Kidney glomerular epithelial cell (primary cell): ENCODE measurements at regions not wholly inside any gene's neighbourhood (a gene's known extent, or its start where the extent isn't known, plus 50 kb on each side); places are given as distances from the start of the nearest gene placed in this dataset.
A peak's percentile ranks its signal among the peaks of the same experiment; 100 is the strongest.
"Not testable (repeated sequence)": the region's sequence is repeated elsewhere in the genome, so short reads cannot be mapped to it uniquely, and the experiment has no call there.

Experiments used
- DNase-seq: peaks from one replicate; lab custom pipeline; 2025; lab: John Stamatoyannopoulos, UW

- DNase-seq, result no peak
These were observed 295.6 kb downstream of the PTPRC start for GRCh38 chr1:198934426-198934825.

DNA sequence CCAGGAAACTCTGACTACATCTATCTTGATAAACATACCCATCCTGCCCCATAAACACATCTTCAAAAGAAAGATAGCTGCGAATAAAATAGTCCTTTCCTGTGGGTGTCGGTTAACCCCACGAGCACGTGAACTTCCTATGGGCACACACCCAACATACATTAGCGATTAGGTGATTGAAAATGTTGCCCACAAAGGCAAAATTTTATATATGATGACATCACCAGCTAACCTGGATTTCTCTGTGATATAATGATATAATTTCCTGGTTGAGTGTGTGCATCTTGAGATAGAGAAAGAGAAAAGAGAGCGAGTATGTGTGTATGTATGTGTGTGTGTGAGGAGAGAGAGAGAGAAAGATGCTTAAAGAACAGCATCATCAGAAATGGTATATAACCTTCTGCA lies 296.1 kb downstream of the PTPRC start:
- no peak for DNase-seq

GRCh38 chr1:198935306-198935921 lies 296.6 kb downstream of the PTPRC start:
- DNase-seq, result peak; percentile 99

- DNase-seq, result peak; percentile 75
These were observed 297.7 kb downstream of the PTPRC start for GRCh38 chr1:198936371-198937083.

GRCh38 chr1:198937231-198938031 lies 298.6 kb downstream of the PTPRC start:
- DNase-seq, result peak; percentile 97

GRCh38 chr1:198939286-198939685 lies 300.4 kb downstream of the PTPRC start:
- DNase-seq, result no peak

DNA sequence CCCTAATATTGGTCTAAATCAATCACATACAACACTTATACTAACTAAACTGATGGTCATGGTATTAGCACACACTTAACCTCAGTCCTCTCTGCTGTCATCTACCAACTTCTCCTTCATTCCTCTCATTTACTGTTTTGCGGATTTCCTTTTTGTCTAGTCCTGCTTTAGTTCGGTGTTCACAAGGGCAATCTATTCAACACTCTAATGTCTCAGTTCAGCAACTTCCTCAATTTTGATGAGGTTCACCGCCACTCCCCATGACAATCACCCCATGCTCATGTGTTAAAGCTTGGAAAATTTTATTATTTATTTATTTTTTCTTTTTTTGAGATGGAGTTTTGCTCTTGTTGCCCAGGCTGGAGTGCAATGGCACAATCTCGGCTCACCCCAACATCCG lies 301.1 kb downstream of the PTPRC start:
- DNase-seq, result no peak

- DNase-seq, result no peak
These were observed 303.6 kb downstream of the PTPRC start for GRCh38 chr1:198942466-198942865.

DNA sequence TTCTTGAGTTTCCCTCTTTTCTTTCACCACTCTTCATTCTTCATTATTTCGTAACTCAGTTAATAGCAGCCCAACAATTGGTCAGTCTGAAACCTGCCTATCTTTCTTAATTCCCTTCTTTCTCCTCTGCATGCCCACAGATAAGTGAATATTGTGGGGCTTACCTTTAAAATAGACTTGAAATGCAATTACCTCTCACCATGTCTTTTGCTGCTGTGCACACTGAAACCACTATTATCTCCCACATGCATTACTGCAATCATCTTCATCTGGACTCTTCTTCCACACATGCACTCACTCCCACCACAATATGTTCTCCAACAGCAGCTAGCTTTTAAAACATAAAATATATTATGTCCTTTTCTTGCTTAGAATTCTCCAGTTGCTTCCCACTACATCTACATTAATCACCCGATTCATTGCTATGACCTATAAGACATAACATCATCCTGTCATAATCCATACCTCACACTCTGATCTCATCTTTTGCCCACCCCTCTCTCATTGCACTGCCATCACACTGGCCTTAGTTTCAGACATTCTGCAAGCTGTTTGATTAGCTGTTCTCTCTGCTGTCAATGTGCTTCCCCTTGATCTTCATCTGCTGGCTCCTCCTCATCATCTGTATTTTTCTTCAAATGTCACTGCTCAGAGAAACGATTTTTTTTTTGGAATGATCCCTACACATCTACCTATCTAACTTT lies 304.8 kb downstream of the PTPRC start:
- no peak for DNase-seq

- no peak for DNase-seq
These were observed 308.6 kb downstream of the PTPRC start for GRCh38 chr1:198947456-198947855.

DNA sequence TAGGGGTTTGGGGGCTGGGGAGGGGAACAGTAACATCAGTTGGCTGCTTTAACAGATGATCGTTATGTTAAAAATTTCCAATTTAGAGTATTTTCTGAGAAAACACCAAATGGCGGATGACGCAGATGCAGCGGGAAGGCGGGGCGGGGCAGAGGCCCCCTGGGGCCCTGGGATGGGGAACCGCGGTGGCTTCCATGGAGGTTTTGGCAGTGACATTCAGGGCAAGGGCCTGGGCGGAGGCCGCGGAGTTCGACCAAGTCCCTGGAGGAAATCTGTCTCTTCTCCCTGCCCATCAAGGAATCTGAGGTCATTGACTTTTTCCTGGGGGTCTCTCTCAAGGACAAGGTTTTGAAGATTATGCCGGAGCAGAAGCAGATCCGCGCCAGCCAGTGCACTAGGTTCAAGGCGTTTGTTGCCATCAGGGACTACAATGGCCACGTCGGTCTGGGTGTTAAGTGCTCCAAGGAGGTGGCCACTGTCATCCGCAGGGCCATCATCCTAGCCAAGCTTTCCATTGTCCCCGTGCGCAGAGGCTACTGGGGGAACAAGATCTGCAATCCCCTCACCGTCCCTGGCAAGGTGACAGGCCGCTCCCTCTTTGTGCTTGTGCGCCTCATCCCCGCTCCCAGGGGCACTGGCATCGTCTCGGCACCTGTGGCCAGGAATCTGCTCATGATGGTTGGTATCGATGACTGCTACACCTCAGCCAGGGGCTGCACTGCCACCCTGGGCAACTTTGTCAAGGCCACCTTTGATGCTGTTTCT lies 310.2 kb downstream of the PTPRC start:
- no peak for DNase-seq

GRCh38 chr1:198950036-198950435 lies 311.2 kb downstream of the PTPRC start:
- DNase-seq, result no peak

DNA sequence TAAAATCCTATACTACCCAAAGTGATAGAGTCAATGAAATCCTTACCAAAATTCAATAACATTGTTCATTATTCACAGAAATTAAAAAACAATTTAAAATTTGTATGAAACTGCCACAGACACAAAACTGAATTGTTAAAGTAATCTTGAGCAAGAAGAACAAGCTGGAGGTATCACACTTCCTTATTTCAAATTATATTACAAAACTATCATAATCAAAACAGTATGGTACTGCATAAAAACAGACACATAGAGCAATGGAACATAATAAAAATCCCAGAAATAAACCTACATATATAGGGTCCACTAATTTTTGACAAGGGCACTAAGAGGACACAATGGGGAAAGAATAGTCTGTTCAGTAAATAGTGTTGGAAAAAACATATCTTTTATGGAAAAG lies 316.2 kb downstream of the PTPRC start:
- DNase-seq, result no peak

- DNase-seq, result no peak
These were observed 318.2 kb downstream of the PTPRC start for GRCh38 chr1:198957044-198957443.

GRCh38 chr1:198959032-198959431 lies 320.2 kb downstream of the PTPRC start:
- no peak for DNase-seq

GRCh38 chr1:198959676-198960075 lies 320.8 kb downstream of the PTPRC start:
- no peak for DNase-seq

- not testable (repeated sequence) for DNase-seq
These were observed 325.0 kb downstream of the PTPRC start for GRCh38 chr1:198963796-198964195.

- DNase-seq, result no peak
These were observed 327.7 kb downstream of the PTPRC start for GRCh38 chr1:198966519-198966918.

DNA sequence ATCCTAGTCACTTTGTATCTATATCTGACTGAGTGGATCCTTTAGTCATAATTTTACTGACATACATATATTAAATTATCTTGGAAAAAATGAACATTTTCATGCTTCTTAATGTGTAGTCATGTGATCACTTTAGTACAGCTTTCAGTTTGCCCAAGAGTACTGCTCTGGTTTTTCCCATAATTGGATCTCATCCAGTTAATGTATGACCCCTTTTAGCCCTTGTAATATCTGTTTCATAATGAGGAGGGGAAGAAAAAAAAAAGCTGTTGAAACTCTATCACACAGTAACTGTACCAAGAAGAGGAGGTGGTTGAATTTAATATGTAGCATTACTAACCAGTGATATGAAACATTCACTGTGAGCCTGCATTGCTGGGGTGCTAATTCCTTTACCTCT lies 328.7 kb downstream of the PTPRC start:
- no peak for DNase-seq

GRCh38 chr1:198968866-198969265 lies 330.0 kb downstream of the PTPRC start:
- no peak for DNase-seq

DNA sequence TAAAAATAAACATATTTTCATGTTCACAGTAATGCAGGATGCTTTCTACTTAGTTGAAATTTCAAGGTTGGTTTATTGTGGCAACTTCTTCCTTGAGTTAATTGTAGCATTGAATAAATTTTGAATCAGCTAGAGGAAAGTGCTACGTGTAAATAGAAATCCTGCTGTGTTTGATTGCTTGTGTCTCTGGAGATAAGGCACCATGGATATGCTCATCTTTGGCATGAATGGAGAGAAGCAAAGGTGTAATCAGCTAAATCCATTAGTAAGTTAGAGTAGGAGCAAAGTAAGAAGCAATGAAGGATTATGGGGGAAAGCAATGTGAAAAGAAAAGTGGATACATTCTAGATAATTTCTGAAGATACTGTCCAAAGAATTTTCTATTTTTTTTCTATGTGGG lies 331.1 kb downstream of the PTPRC start:
- no peak for DNase-seq

GRCh38 chr1:198970916-198971315 lies 332.1 kb downstream of the PTPRC start:
- no peak for DNase-seq
